Suprapubic skin (tissue), 4 donors: ENCODE measurements at regions not wholly inside any gene's neighbourhood (a gene's known extent, or its start where the extent isn't known, plus 50 kb on each side); places are given as distances from the start of the nearest gene placed in this dataset.

Source experiments
- CTCF ChIP-seq, 2 donors: fragments of 200-600 bp in 1 of 2; fragments of 450-650 bp in 1 of 2; sonication (generic) in 1 of 2; IDR thresholded peaks; one replicate each; pipeline ENCODE4 v1.5.1; 2016 to 2019; ENCODE audit warnings: antibody characterized with exemption in 2 of 2, mild to moderate bottlenecking in 1 of 2, moderate library complexity in 1 of 2
- EP300 ChIP-seq: sonication (generic); formaldehyde crosslinking; IDR thresholded peaks from one replicate; pipeline ENCODE4 v1.6.1; 2017; ENCODE audit warnings: antibody characterized with exemption
- POLR2A ChIP-seq, 2 donors: fragments of 450-650 bp; IDR thresholded peaks; one replicate each; pipeline ENCODE4 v1.6.1; 2017; ENCODE audit warnings: antibody characterized with exemption in 2 of 2, mild to moderate bottlenecking in 2 of 2, moderate library complexity in 2 of 2
- POLR2AphosphoS5 ChIP-seq, 3 donors: sonication (generic); formaldehyde crosslinking; IDR thresholded peaks; one replicate each; pipeline ENCODE4 v1.6.1; 2017; ENCODE audit warnings: antibody characterized with exemption in 3 of 3

- TF ChIP-seq POLR2AphosphoS5 (IDR thresholded peaks at IDR 0.05), result no peak
- no peak for TF ChIP-seq CTCF (IDR thresholded peaks at IDR 0.05)
- TF ChIP-seq EP300, result no peak
- no peak for TF ChIP-seq POLR2A (IDR thresholded peaks at IDR 0.05)
Observed at GRCh38 chr10:60497364-60497763, 107.7 kb upstream of the ANK3 start.
